ENCODE measurements at regions not wholly inside any gene's neighbourhood (a gene's known extent, or its start where the extent isn't known, plus 50 kb on each side); places are given as distances from the start of the nearest gene placed in this dataset.

DNA sequence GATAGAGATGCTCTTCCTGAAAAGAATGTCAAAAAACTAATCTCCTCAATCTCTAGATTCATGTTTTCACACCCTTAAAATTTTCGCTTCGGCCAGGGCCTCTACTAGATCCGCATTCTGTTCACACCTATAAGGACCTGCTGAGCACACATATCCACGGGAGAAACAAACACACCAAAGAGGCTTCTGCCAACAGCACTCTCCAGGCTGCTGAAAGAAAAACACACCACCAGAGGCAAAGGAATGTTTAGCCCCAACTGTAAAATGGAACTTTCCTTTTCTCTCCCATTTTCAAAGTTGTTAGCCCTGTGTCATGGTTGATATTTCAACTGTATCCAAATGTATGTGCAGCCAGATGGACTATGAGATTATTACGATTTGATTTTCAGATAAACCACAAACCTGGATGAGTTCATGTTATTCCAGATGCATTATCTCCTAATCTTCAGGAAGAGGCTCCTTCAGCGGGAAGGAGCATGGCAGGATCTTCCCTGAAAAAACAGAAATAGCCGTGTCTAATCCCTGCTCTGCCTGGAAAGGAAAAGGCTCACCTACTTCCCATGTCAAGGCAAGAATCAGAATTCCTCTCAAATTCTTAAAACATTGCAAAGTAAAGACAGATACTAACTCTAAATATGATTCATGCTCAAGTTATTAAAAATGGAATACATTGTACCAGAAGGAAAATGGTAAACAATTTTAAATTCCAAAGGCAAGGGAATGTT, 442.7 kb upstream of the NR2F2 start:
- Histone ChIP-seq H3K9me2 (replicated peaks; ENCODE audit: insufficient read depth, low read length) (no peaks in the 10 kb centered on the region), H3K9ac (ENCODE audit: low read length) (no peak overlapping the region), H3K27ac (ENCODE audit: low read length) (no peak overlapping the region), H3K27me3 (replicated peaks; ENCODE audit: insufficient read depth, low read length) (no peaks in the 10 kb centered on the region), H2AFZ (ENCODE audit: low read length) (no peak overlapping the region), H3K4me2 (ENCODE audit: low read depth, low read length) (no peak overlapping the region), H3K9me3 (replicated peaks; ENCODE audit: insufficient read depth, low read length) (no peaks in the 10 kb centered on the region), H4K20me1 (ENCODE audit: insufficient read depth, low read length) (no peaks in the 10 kb centered on the region), H3K4me1 (ENCODE audit: low read length) (no peaks in the 10 kb centered on the region), H3K79me2 (ENCODE audit: low read length) (no peaks in the 10 kb centered on the region), H3K4me3 (ENCODE audit: low read length) (no peak overlapping the region), H3F3A (ENCODE audit: insufficient read depth, low read length) (no peaks in the 10 kb centered on the region), H3K36me3 (replicated peaks; ENCODE audit: insufficient read depth, low read length) (no peaks in the 10 kb centered on the region)
- TF ChIP-seq EZH2phosphoT487 (IDR thresholded peaks at IDR 0.05; ENCODE audit: low read length) (no peak), CTCF (IDR thresholded peaks at IDR 0.05; ENCODE audit: low read length) (no peak)
- no peak for DNase-seq

- DNase-seq = no peak
- Histone ChIP-seq H3K9ac (ENCODE audit: low read length) (no peak overlapping the region), H3K9me3 (replicated peaks; ENCODE audit: insufficient read depth, low read length) (no peaks in the 10 kb centered on the region), H4K20me1 (ENCODE audit: insufficient read depth, low read length) (no peaks in the 10 kb centered on the region), H3K27ac (ENCODE audit: low read length) (no peak overlapping the region), H2AFZ (ENCODE audit: low read length) (no peak overlapping the region), H3K9me2 (replicated peaks; ENCODE audit: insufficient read depth, low read length) (no peaks in the 10 kb centered on the region), H3K27me3 (replicated peaks; ENCODE audit: insufficient read depth, low read length) (no peaks in the 10 kb centered on the region), H3K4me3 (ENCODE audit: low read length) (no peak overlapping the region), H3K36me3 (replicated peaks; ENCODE audit: insufficient read depth, low read length) (no peaks in the 10 kb centered on the region), H3K4me2 (ENCODE audit: low read depth, low read length) (no peak overlapping the region), H3K4me1 (ENCODE audit: low read length) (no peaks in the 10 kb centered on the region), H3K79me2 (ENCODE audit: low read length) (no peaks in the 10 kb centered on the region), H3F3A (ENCODE audit: insufficient read depth, low read length) (no peaks in the 10 kb centered on the region)
- TF ChIP-seq CTCF (IDR thresholded peaks at IDR 0.05; ENCODE audit: low read length) (no peak), EZH2phosphoT487 (IDR thresholded peaks at IDR 0.05; ENCODE audit: low read length) (no peak), EZH2 (optimal IDR thresholded peaks at IDR 0.05; ENCODE audit: low read depth, low read length) (no peak)
These were observed 441.7 kb upstream of the NR2F2 start for GRCh38 chr15:95888762-95889161.

DNA sequence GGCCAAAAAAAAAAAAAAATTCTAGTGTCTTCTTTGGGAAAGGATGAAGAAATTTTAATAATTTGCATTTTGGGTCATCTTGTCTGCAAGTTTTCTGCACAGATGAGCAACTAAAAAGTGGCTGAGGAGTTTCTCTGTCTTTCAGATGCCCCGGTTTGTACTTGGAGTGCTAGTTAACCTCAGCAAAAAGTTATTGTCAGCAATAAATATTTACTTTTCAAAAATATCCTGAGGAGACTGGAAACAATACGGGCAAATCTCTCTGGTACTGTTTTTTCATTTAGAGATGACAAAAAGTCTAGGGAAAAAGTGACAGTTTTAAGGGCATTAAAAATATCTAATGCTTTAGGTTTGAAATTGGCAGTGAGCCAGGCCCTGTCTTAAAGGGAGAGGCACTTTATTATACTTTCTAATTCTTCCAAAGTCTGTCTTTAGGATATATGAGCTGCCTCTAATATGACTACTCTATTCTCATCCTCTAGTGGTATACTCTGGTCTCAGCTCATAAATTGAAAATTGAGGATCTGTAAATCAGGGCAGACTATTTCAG, 436.0 kb upstream of the NR2F2 start:
- DNase-seq = peak; percentile 34
- no peaks in the 10 kb centered on the region for H3F3A ChIP-seq (ENCODE audit: insufficient read depth, low read length)
- H3K9me2 ChIP-seq (replicated peaks; ENCODE audit: insufficient read depth, low read length) = no peaks in the 10 kb centered on the region
- 0 out of 2 replicates have a peak, but pooled peaks cover 11% of the 10 kb centered on the region for H3K4me1 ChIP-seq (ENCODE audit: low read length)
- TF ChIP-seq EZH2 (optimal IDR thresholded peaks at IDR 0.05; ENCODE audit: low read depth, low read length) (no peak), CTCF (IDR thresholded peaks at IDR 0.05; ENCODE audit: low read length) (no peak), EZH2phosphoT487 (IDR thresholded peaks at IDR 0.05; ENCODE audit: low read length) (no peak)
- H3K4me3 ChIP-seq (ENCODE audit: low read length) = no peak overlapping the region
- H3K27me3 ChIP-seq (replicated peaks; ENCODE audit: insufficient read depth, low read length) = no peaks in the 10 kb centered on the region
- no peak overlapping the region for H3K27ac ChIP-seq (ENCODE audit: low read length)
- H3K36me3 ChIP-seq (replicated peaks; ENCODE audit: insufficient read depth, low read length) = no peaks in the 10 kb centered on the region
- H3K4me2 ChIP-seq (ENCODE audit: low read depth, low read length) = no peak overlapping the region
- H2AFZ ChIP-seq (ENCODE audit: low read length) = 0 out of 2 replicates have a peak overlapping the region, but pooled peaks have one; percentile 10
- no peaks in the 10 kb centered on the region for H3K9me3 ChIP-seq (replicated peaks; ENCODE audit: insufficient read depth, low read length)
- H3K9ac ChIP-seq (ENCODE audit: low read length) = no peak overlapping the region
- H3K79me2 ChIP-seq (ENCODE audit: low read length) = no peaks in the 10 kb centered on the region
- H4K20me1 ChIP-seq (ENCODE audit: insufficient read depth, low read length) = no peaks in the 10 kb centered on the region

All from MM.1S (cell line).